Lung (tissue), 11 donors: ENCODE measurements at regions not wholly inside any gene's neighbourhood (a gene's known extent, or its start where the extent isn't known, plus 50 kb on each side); places are given as distances from the start of the nearest gene placed in this dataset.

Source experiments
- ATAC-seq: fragments of 200-7000 bp; cut with Tn5 transposase; one replicate; pipeline ENCODE4 v1.9.1; 2020; ENCODE audit warnings: moderate number of reproducible peaks; ENCODE audit not compliant: insufficient read depth, low FRiP score
- DNase-seq, 3 donors: peaks; one replicate each; pipeline ENCODE4 v3.0.0-alpha.2; 2013 to 2017
- H3K27ac ChIP-seq, 2 donors: one replicate each; pipeline ENCODE4 v1.5.1; 2013; ENCODE audit warnings: mild to moderate bottlenecking in 2 of 2, moderate library complexity in 2 of 2, control low read depth in 1 of 2, inconsistent platforms in 1 of 2, low read depth in 1 of 2, low read length in 1 of 2
- H3K27me3 ChIP-seq, 3 donors: one replicate each; pipeline ENCODE4 v1.5.1; 2013; ENCODE audit warnings: low read length in 2 of 3; ENCODE audit not compliant: control insufficient read depth in 3 of 3, insufficient read depth in 3 of 3
- H3K36me3 ChIP-seq, 4 donors: one replicate each; pipeline ENCODE4 v1.5.1; 2013; ENCODE audit warnings: low read length in 4 of 4, mild to moderate bottlenecking in 1 of 4, moderate library complexity in 1 of 4; ENCODE audit not compliant: control insufficient read depth in 4 of 4, insufficient read depth in 4 of 4
- H3K4me1 ChIP-seq, 5 donors: one replicate each; pipeline ENCODE4 v1.5.1; 2013; ENCODE audit warnings: low read length in 5 of 5, mild to moderate bottlenecking in 2 of 5, moderate library complexity in 1 of 5; ENCODE audit not compliant: control insufficient read depth in 5 of 5, insufficient read depth in 5 of 5
- H3K4me3 ChIP-seq: one replicate; pipeline ENCODE4 v1.5.1; 2013; ENCODE audit warnings: mild to moderate bottlenecking, control low read depth, moderate library complexity
- H3K9ac ChIP-seq, 2 donors: one replicate each; pipeline ENCODE4 v1.5.1; 2013; ENCODE audit warnings: low read length in 2 of 2, control low read depth in 1 of 2; ENCODE audit not compliant: insufficient read depth in 1 of 2
- H3K9me3 ChIP-seq, 4 donors: one replicate each; pipeline ENCODE4 v1.5.1; 2013; ENCODE audit warnings: low read length in 3 of 4, mild to moderate bottlenecking in 1 of 4, moderate library complexity in 1 of 4; ENCODE audit not compliant: control insufficient read depth in 4 of 4, insufficient read depth in 3 of 4
- WGBS, 2 donors: extraction: QIAGEN DNeasy Blood & Tissue Kit; methylation state at CpG; one replicate each; pipeline ENCODE4 v1.1.7; 2013; 5-methylcytosine and 5-hydroxymethylcytosine counted together
- TF ChIP-seq, protein P1 (sequence below): IDR thresholded peaks from 2 replicates; pipeline ENCODE4 v1.5.1; 2012; ENCODE audit warnings: mild to moderate bottlenecking; ENCODE audit errors: control extremely low read depth, extremely low read depth
- donor health status: control.
- donor health status: control.
- donor health status: Bipolar disorder and iron deficiency.
- donor health status: healthy.
- donor health status: DM: yes; HTN: yes; CAD: no.

DNA sequence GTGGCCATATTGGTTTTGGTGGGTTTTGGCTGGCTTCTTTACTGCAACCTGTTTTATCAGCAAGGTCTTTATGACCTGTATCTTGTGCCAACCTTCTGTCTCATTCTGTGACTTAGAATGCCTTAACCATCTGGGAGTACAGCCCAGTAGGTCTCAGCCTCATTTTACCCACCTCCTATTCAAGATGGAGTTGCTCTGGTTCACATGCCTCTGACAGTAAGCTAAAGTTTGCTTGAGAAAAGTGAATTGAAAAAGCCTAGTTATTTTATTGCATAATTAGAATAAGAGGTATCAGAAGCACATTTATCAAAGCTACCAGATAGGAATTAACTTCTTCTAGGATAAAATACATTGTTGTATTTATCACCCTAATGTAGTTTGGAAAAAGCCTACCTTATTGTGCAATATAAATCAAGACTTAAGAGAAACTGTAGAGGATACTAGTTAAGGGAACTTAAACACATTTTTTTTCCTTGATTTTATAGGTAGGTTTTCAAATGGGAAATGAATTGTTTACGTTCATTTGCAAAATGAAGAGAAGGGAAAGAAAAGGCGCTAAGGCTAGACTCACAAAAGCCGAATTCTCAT is 202.3 kb upstream of the KCNJ16 start:
- TF ChIP-seq, protein P1, sequence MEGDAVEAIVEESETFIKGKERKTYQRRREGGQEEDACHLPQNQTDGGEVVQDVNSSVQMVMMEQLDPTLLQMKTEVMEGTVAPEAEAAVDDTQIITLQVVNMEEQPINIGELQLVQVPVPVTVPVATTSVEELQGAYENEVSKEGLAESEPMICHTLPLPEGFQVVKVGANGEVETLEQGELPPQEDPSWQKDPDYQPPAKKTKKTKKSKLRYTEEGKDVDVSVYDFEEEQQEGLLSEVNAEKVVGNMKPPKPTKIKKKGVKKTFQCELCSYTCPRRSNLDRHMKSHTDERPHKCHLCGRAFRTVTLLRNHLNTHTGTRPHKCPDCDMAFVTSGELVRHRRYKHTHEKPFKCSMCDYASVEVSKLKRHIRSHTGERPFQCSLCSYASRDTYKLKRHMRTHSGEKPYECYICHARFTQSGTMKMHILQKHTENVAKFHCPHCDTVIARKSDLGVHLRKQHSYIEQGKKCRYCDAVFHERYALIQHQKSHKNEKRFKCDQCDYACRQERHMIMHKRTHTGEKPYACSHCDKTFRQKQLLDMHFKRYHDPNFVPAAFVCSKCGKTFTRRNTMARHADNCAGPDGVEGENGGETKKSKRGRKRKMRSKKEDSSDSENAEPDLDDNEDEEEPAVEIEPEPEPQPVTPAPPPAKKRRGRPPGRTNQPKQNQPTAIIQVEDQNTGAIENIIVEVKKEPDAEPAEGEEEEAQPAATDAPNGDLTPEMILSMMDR = no peak
- H3K9ac ChIP-seq = no peak overlapping the region
- H3K36me3 ChIP-seq = no peaks in the 10 kb centered on the region
- DNase-seq = no peak
- peaks cover 0 to 5% (median 2%) of the 10 kb centered on the region in 5 donors for H3K4me1 ChIP-seq
- no peaks in the 10 kb centered on the region for H3K27me3 ChIP-seq
- no peak overlapping the region for H3K27ac ChIP-seq
- WGBS, 2 donors = 92 to 95% methylated on average over 3 of the region's 3 CpGs
- ATAC-seq = no peak
- no peak overlapping the region for H3K4me3 ChIP-seq
- no peaks in the 10 kb centered on the region for H3K9me3 ChIP-seq

DNA sequence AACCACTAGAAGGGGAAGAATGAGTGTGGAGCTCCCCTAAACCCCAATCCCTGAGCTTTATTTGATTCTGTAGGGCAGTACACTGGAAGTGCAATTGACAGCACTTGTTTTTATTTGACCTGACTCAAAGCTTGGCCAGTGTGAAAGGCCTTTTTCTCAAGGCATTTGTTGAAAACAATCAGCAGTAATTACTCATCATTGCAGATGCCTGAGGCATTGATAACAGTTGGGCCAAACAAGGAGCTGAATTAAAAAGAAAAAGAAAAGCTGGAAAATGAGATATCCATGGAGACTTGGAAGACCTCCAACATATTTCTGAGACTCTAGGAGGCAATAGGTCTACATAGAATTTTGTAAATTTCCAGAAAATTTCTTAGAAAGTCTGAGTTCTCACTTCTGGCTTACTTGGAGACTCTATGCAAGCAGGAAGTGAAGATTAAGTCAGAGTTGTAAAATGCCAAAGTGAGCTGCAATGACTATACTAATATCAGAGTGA is 200.8 kb upstream of the KCNJ16 start:
- Histone ChIP-seq H3K9me3 (no peaks in the 10 kb centered on the region), H3K36me3 (no peaks in the 10 kb centered on the region), H3K4me1 (peaks cover 0 to 5% (median 2%) of the 10 kb centered on the region in 5 donors), H3K4me3 (no peak overlapping the region), H3K27ac (no peak overlapping the region), H3K9ac (no peak overlapping the region), H3K27me3 (no peaks in the 10 kb centered on the region)
- DNase-seq (no peak), ATAC-seq (no peak)
- TF ChIP-seq, protein P1 = no peak

DNA sequence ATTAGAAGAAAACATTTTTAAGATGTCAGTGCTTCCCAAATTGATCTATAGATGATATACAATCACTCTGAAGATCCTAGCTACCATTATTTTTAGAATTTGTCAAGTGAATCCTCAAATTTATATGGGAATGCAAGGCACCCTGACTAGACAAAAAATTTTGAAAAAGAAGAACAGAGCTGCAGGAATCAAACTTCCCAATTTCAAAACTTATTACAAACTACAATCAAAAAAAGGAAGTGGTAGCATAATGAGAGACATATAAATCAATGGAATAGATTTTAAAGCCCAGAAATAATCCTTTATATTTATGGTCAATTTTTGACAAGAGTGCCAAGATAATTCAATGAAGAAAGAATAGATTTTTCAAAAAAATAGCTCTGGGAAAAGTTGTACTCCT is 198.3 kb upstream of the KCNJ16 start:
- DNase-seq (no peak), ATAC-seq (no peak)
- Histone ChIP-seq H3K4me3 (no peak overlapping the region), H3K27me3 (no peaks in the 10 kb centered on the region), H3K9ac (no peak overlapping the region), H3K9me3 (peaks cover 0 to 2% (median 0%) of the 10 kb centered on the region in 4 donors), H3K4me1 (peaks cover 0 to 5% (median 0%) of the 10 kb centered on the region in 5 donors), H3K36me3 (no peaks in the 10 kb centered on the region), H3K27ac (no peak overlapping the region)
- TF ChIP-seq, protein P1 = no peak

DNA sequence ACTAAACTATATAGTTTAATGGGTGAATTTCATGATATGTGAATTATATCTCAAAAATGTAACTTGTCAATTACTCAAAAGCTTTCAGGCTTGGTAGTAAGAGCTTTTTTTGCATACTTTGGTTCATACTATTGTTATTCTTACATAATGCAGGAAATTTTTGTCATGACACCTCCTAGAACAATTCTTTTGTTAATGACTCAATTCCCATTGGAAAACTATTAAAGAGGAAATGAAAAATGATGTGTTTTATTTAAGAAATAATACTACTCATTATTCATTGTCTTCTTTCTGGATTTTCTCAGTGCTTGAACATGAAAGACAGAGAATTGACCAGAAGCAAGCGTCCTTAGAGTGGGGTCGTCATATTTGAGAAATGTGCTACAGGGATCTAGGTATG is 196.4 kb upstream of the KCNJ16 start:
- 75 to 97% methylated on average over 2 of the region's 2 CpGs for WGBS, 2 donors
- no peaks in the 10 kb centered on the region for H3K27me3 ChIP-seq
- H3K9me3 ChIP-seq = peaks cover 0 to 2% (median 0%) of the 10 kb centered on the region in 4 donors
- H3K4me1 ChIP-seq = peaks cover 0 to 5% (median 0%) of the 10 kb centered on the region in 5 donors
- no peaks in the 10 kb centered on the region for H3K36me3 ChIP-seq
- H3K4me3 ChIP-seq = no peak overlapping the region
- no peak overlapping the region for H3K9ac ChIP-seq
- no peak for DNase-seq
- no peak for ATAC-seq
- H3K27ac ChIP-seq = no peak overlapping the region
- TF ChIP-seq, protein P1 = no peak
